Keratinocyte (primary cell): ENCODE measurements at regions not wholly inside any gene's neighbourhood (a gene's known extent, or its start where the extent isn't known, plus 50 kb on each side); places are given as distances from the start of the nearest gene placed in this dataset.

Experiments
- DNase-seq: peaks from one replicate; pipeline ENCODE4 v3.0.0-alpha.2; 2011; ENCODE audit warnings: low read depth, missing footprints, low spot score
- FAIRE-seq: peaks from 2 replicates; lab custom pipeline; 2011; peaks lifted over from hg19 to GRCh38; lab: Jason Lieb, UNC
- H2AFZ ChIP-seq: 2 replicates; pipeline ENCODE4 v1.6.0; 2012; ENCODE audit warnings: low read length, control low read depth, inconsistent platforms; ENCODE audit not compliant: control insufficient read depth
- H3K27ac ChIP-seq: 2 replicates; pipeline ENCODE4 v1.5.1; 2011; ENCODE audit warnings: low read length; ENCODE audit not compliant: control insufficient read depth, insufficient read depth
- H3K27me3 ChIP-seq: 3 replicates; pipeline ENCODE4 v1.6.0; 2011; ENCODE audit warnings: low read length; ENCODE audit not compliant: control insufficient read depth, insufficient read depth; ENCODE audit errors: extremely low read depth
- H3K36me3 ChIP-seq, 2 experiments: 2 replicates in 1 of 2; 3 replicates in 1 of 2; pipeline ENCODE4 v1.5.1; 2011; ENCODE audit warnings: low read length in 2 of 2, mild to moderate bottlenecking in 1 of 2; ENCODE audit not compliant: control insufficient read depth in 2 of 2, insufficient read depth in 2 of 2; ENCODE audit errors: extremely low read depth in 1 of 2
- H3K4me1 ChIP-seq: 3 replicates; pipeline ENCODE4 v1.5.1; 2011; ENCODE audit warnings: low read length; ENCODE audit not compliant: control insufficient read depth, insufficient read depth; ENCODE audit errors: extremely low read depth
- H3K4me2 ChIP-seq: 3 replicates; pipeline ENCODE4 v1.6.0; 2011; ENCODE audit warnings: low read depth, low read length; ENCODE audit not compliant: control insufficient read depth, insufficient read depth; ENCODE audit errors: extremely low read depth
- H3K4me3 ChIP-seq, 3 experiments: fragments of 200-600 bp in 1 of 3; sonication (generic) in 1 of 3; 2 replicates in 2 of 3; 3 replicates in 1 of 3; pipeline ENCODE4 v1.5.1; 2011 to 2016; ENCODE audit warnings: low read length in 3 of 3, mild to moderate bottlenecking in 3 of 3, control low read depth in 2 of 3, inconsistent platforms in 1 of 3, low read depth in 1 of 3, mixed read lengths in 1 of 3, mixed run types in 1 of 3, moderate library complexity in 1 of 3; ENCODE audit not compliant: control insufficient read depth in 2 of 3, insufficient read depth in 2 of 3; ENCODE audit errors: extremely low read depth in 1 of 3
- H3K79me2 ChIP-seq: 2 replicates; pipeline ENCODE4 v1.6.0; 2012; ENCODE audit warnings: low read length; ENCODE audit not compliant: control insufficient read depth, insufficient read depth
- H3K9ac ChIP-seq: 3 replicates; pipeline ENCODE4 v1.6.0; 2011; ENCODE audit warnings: low read length; ENCODE audit not compliant: control insufficient read depth, insufficient read depth; ENCODE audit errors: extremely low read depth
- H3K9me1 ChIP-seq: 3 replicates; pipeline ENCODE4 v1.6.0; 2011; ENCODE audit warnings: low read length; ENCODE audit not compliant: control insufficient read depth, insufficient read depth; ENCODE audit errors: extremely low read depth
- H3K9me3 ChIP-seq: 2 replicates; pipeline ENCODE4 v1.5.1; 2012; ENCODE audit warnings: low read depth, low read length; ENCODE audit not compliant: control insufficient read depth
- H4K20me1 ChIP-seq: 3 replicates; pipeline ENCODE4 v1.6.0; 2011; ENCODE audit warnings: low read length; ENCODE audit not compliant: control insufficient read depth, insufficient read depth; ENCODE audit errors: extremely low read depth
- EZH2 ChIP-seq: IDR thresholded peaks from one replicate; pipeline ENCODE4 v1.6.1; 2012; ENCODE audit warnings: inconsistent platforms, mild to moderate bottlenecking, low read length, moderate library complexity
- dilution Hi-C: fragments of 300-500 bp; cut with MboI; formaldehyde crosslinking; loops from one replicate; pipeline ENCODE4 v1.7.0; 2020; ENCODE audit warnings: low sequenced_read_pairs; ENCODE audit not compliant: extremely low pct_ligation_motif_present
- TF ChIP-seq, protein P1 (sequence below), 3 experiments: IDR thresholded peaks in 1 of 3; conservative IDR thresholded peaks in 1 of 3; optimal IDR thresholded peaks in 1 of 3; 2 replicates in 2 of 3; 3 replicates in 1 of 3; pipeline versions ENCODE3 to v1.5.1; 2011; ENCODE audit warnings: low read length in 3 of 3, mild to moderate bottlenecking in 3 of 3, moderate library complexity in 2 of 3, control low read depth in 1 of 3, inconsistent platforms in 1 of 3; ENCODE audit not compliant: insufficient read depth in 2 of 3; ENCODE audit errors: extremely low read depth in 1 of 3

DNA sequence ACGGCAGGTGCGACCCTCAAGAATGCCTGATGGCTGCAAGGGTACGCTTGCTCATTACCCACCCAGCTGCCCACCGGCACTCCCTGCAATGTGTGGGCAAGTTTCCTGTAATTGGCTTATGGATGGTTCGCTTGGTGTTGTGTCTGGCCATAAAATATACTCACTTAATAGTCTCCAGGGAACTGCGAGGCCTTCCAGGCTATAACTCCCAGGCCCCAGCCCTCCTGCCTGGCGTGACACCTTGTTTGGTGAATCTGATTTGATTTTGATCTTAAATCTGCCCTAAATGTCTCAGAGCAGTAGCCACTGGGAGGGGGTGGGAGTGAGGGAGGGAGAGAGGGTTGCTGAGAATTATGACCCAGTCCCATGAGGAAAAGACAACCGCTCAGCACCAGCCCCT, 572.2 kb downstream of the BUD13 start:
- Histone ChIP-seq H4K20me1 (no peaks in the 10 kb centered on the region), H3K36me3 (no peaks in the 10 kb centered on the region), H3K4me2 (no peak overlapping the region), H3K79me2 (no peaks in the 10 kb centered on the region), H3K27me3 (no peaks in the 10 kb centered on the region), H2AFZ (no peak overlapping the region), H3K4me3 (no peak overlapping the region), H3K4me1 (no peaks in the 10 kb centered on the region), H3K9ac (no peak overlapping the region), H3K9me3 (no peaks in the 10 kb centered on the region), H3K27ac (no peak overlapping the region), H3K9me1 (no peaks in the 10 kb centered on the region)
- dilution Hi-C loops: no loop called here
- DNase-seq: no peak
- TF ChIP-seq EZH2: no peak
- TF ChIP-seq, protein P1, sequence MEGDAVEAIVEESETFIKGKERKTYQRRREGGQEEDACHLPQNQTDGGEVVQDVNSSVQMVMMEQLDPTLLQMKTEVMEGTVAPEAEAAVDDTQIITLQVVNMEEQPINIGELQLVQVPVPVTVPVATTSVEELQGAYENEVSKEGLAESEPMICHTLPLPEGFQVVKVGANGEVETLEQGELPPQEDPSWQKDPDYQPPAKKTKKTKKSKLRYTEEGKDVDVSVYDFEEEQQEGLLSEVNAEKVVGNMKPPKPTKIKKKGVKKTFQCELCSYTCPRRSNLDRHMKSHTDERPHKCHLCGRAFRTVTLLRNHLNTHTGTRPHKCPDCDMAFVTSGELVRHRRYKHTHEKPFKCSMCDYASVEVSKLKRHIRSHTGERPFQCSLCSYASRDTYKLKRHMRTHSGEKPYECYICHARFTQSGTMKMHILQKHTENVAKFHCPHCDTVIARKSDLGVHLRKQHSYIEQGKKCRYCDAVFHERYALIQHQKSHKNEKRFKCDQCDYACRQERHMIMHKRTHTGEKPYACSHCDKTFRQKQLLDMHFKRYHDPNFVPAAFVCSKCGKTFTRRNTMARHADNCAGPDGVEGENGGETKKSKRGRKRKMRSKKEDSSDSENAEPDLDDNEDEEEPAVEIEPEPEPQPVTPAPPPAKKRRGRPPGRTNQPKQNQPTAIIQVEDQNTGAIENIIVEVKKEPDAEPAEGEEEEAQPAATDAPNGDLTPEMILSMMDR (optimal IDR thresholded peaks at IDR 0.05 in 1 of 3, IDR thresholded peaks at IDR 0.05 in 1 of 3, conservative IDR thresholded peaks at IDR 0.05 in 1 of 3; ENCODE audit: extremely low read depth in 1 of 3, insufficient read depth in 2 of 3, low read length in 3 of 3): no peak
- no peak for FAIRE-seq

DNA sequence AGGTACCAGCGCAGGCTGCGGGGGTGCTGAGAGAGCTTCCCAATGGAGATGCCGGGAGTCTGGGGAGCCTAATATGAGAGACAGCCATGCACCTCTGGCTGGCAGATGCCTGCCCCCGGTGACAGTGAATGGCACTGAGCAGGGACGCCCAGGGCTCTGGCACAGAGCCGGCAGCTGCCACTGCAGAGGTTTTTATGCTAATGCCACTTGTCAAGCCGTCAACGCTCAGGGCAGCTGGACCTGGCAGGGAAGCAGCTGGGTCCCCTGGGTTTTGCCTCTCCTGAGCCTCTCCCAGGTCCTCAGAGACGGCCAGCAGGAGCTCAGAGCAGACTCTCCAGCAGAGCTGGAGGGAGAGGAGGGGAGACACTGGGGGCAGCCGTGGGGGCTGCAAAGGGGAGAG, 573.6 kb downstream of the BUD13 start:
- dilution Hi-C loops: no loop called here
- Histone ChIP-seq H3K36me3 (no peaks in the 10 kb centered on the region), H3K27ac (no peak overlapping the region), H3K79me2 (no peaks in the 10 kb centered on the region), H3K4me3 (no peak overlapping the region), H3K9ac (no peak overlapping the region), H3K4me2 (no peak overlapping the region), H3K9me3 (no peaks in the 10 kb centered on the region), H3K9me1 (no peaks in the 10 kb centered on the region), H3K27me3 (no peaks in the 10 kb centered on the region), H2AFZ (no peak overlapping the region), H4K20me1 (no peaks in the 10 kb centered on the region), H3K4me1 (peaks cover under 1% of the 10 kb centered on the region)
- DNase-seq: no peak
- FAIRE-seq: no peak
- no peak for TF ChIP-seq EZH2
- TF ChIP-seq, protein P1 (optimal IDR thresholded peaks at IDR 0.05 in 1 of 3, IDR thresholded peaks at IDR 0.05 in 1 of 3, conservative IDR thresholded peaks at IDR 0.05 in 1 of 3; ENCODE audit: extremely low read depth in 1 of 3, insufficient read depth in 2 of 3, low read length in 3 of 3): no peak
